ENCODE measurements at regions not wholly inside any gene's neighbourhood (a gene's known extent, or its start where the extent isn't known, plus 50 kb on each side); places are given as distances from the start of the nearest gene placed in this dataset.

- TF ChIP-seq GATA2 (IDR thresholded peaks at IDR 0.05; ENCODE audit: low read depth, low read length) = no peak
- no peak for TF ChIP-seq GATA3 (IDR thresholded peaks at IDR 0.05; ENCODE audit: low read depth, low read length)
Measured at GRCh38 chr14:101666264-101666663, 95.2 kb upstream of the PPP2R5C start.

GRCh38 chr14:101669629-101670028 lies 91.9 kb upstream of the PPP2R5C start:
- TF ChIP-seq GATA2 (IDR thresholded peaks at IDR 0.05; ENCODE audit: low read depth, low read length) (no peak), GATA3 (IDR thresholded peaks at IDR 0.05; ENCODE audit: low read depth, low read length) (no peak)

GRCh38 chr14:101673873-101674272 lies 87.6 kb upstream of the PPP2R5C start:
- no peak for TF ChIP-seq GATA3 (IDR thresholded peaks at IDR 0.05; ENCODE audit: low read depth, low read length)
- no peak for TF ChIP-seq GATA2 (IDR thresholded peaks at IDR 0.05; ENCODE audit: low read depth, low read length)

- TF ChIP-seq GATA2 (IDR thresholded peaks at IDR 0.05; ENCODE audit: low read depth, low read length) (no peak), GATA3 (IDR thresholded peaks at IDR 0.05; ENCODE audit: low read depth, low read length) (no peak)
Measured at GRCh38 chr14:101681795-101682194, 79.7 kb upstream of the PPP2R5C start.

GRCh38 chr14:101683365-101683764 lies 78.1 kb upstream of the PPP2R5C start:
- no peak for TF ChIP-seq GATA3 (IDR thresholded peaks at IDR 0.05; ENCODE audit: low read depth, low read length)
- no peak for TF ChIP-seq GATA2 (IDR thresholded peaks at IDR 0.05; ENCODE audit: low read depth, low read length)

GRCh38 chr14:101687756-101688546 lies 73.6 kb upstream of the PPP2R5C start:
- TF ChIP-seq GATA2 (IDR thresholded peaks at IDR 0.05; ENCODE audit: low read depth, low read length) (no peak), GATA3 (IDR thresholded peaks at IDR 0.05; ENCODE audit: low read depth, low read length) (no peak)

- TF ChIP-seq GATA3 (IDR thresholded peaks at IDR 0.05; ENCODE audit: low read depth, low read length) = no peak
- TF ChIP-seq GATA2 (IDR thresholded peaks at IDR 0.05; ENCODE audit: low read depth, low read length) = no peak
Measured at GRCh38 chr14:101689039-101689501, 72.4 kb upstream of the PPP2R5C start.

- TF ChIP-seq GATA3 (IDR thresholded peaks at IDR 0.05; ENCODE audit: low read depth, low read length) = no peak
Measured at GRCh38 chr14:101695659-101696058, 65.8 kb upstream of the PPP2R5C start.

GRCh38 chr14:101704140-101704539 lies 57.4 kb upstream of the PPP2R5C start:
- TF ChIP-seq GATA2 (IDR thresholded peaks at IDR 0.05; ENCODE audit: low read depth, low read length) (no peak), GATA3 (IDR thresholded peaks at IDR 0.05; ENCODE audit: low read depth, low read length) (no peak)

GRCh38 chr14:101705733-101706508 lies 55.6 kb upstream of the PPP2R5C start:
- TF ChIP-seq GATA2 (IDR thresholded peaks at IDR 0.05; ENCODE audit: low read depth, low read length) (no peak), GATA3 (IDR thresholded peaks at IDR 0.05; ENCODE audit: low read depth, low read length) (no peak)

GRCh38 chr14:101706509-101707067 lies 54.9 kb upstream of the PPP2R5C start:
- TF ChIP-seq GATA3 (IDR thresholded peaks at IDR 0.05; ENCODE audit: low read depth, low read length) = no peak
- no peak for TF ChIP-seq GATA2 (IDR thresholded peaks at IDR 0.05; ENCODE audit: low read depth, low read length)

- TF ChIP-seq GATA2 (IDR thresholded peaks at IDR 0.05; ENCODE audit: low read depth, low read length) (no peak), GATA3 (IDR thresholded peaks at IDR 0.05; ENCODE audit: low read depth, low read length) (no peak)
Measured at GRCh38 chr14:101707068-101707842, 54.3 kb upstream of the PPP2R5C start.

GRCh38 chr14:101707863-101708620 lies 53.5 kb upstream of the PPP2R5C start:
- TF ChIP-seq GATA3 (IDR thresholded peaks at IDR 0.05; ENCODE audit: low read depth, low read length) = no peak
